Activated T-cell treated with anti-CD3 and anti-CD28 coated beads, Interleukin-2, amount 50 U/mL, for 4 hours (primary cell): ENCODE measurements at regions not wholly inside any gene's neighbourhood (a gene's known extent, or its start where the extent isn't known, plus 50 kb on each side); places are given as distances from the start of the nearest gene placed in this dataset.
"Not testable (repeated sequence)": the region's sequence is repeated elsewhere in the genome, so short reads cannot be mapped to it uniquely, and the experiment has no call there.

ENCODE experiments used
- ATAC-seq, 2 donors: fragments of 200-7000 bp; cut with Tn5 transposase; one replicate each; pipeline ENCODE4 v1.10.0; 2021
- DNase-seq: peaks from one replicate; pipeline ENCODE4 v3.0.0-alpha.2; 2020
- H3K27me3 Mint-ChIP-seq: one replicate; pipeline ENCODE4 v1.8.0; 2021; ENCODE audit warnings: low read depth, mixed read lengths
- H3K36me3 Mint-ChIP-seq: one replicate; pipeline ENCODE4 v1.8.0; 2022; ENCODE audit warnings: mixed read lengths; ENCODE audit not compliant: insufficient read depth
- H3K4me1 Mint-ChIP-seq: one replicate; pipeline ENCODE4 v1.8.0; 2021; ENCODE audit warnings: low read depth, mixed read lengths
- H3K4me3 Mint-ChIP-seq: one replicate; pipeline ENCODE4 v1.8.0; 2021; ENCODE audit warnings: mild to moderate bottlenecking, moderate library complexity, mixed read lengths
- H3K9me3 Mint-ChIP-seq: one replicate; pipeline ENCODE4 v1.8.0; 2021; ENCODE audit warnings: mixed read lengths

DNA sequence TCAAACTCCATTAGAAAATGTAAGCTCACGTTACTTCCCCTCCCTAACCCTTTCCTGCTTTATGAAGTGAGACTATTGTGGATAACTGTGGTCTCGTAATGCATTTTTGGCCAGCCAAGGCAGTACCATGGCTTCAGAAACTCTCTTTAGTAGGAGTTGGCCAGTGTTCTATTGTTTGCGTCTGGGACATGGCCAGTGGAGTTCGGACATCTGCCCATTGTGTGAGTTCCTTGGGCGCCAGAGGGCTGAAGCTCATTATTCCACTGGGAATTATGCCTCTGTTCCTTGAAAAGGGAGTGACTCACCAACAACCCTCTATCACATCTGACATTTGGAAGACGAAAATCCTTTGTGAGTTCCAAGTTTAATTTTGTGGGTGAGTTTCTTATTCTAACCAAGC lies 319.5 kb upstream of the SOX9 start:
- Mint-ChIP-seq H3K4me1 (no peaks in the 10 kb centered on the region), H3K27me3 (peaks cover 4% of the 10 kb centered on the region), H3K9me3 (no peaks in the 10 kb centered on the region), H3K36me3 (no peaks in the 10 kb centered on the region), H3K4me3 (no peak overlapping the region)
- DNase-seq (no peak), ATAC-seq (no peak)

DNA sequence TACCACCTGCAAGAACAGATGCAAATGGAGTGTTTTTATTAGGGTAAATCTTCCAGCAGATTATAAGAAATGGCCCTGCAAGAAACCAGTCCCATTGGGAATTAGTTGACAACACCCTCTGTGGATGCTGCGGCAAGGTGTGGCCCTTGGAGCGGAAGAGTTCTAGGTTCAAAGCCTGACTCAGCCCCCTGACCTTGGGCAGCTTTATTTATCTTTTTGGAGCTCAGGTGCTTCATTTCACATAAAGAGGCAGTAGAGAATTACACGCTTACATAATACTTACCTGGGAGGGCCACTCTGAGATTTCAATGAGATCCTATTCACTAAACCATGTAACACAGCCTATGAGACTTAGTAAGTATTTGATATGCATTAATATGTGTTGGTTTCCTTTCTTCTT lies 318.2 kb upstream of the SOX9 start:
- no peaks in the 10 kb centered on the region for H3K4me1 Mint-ChIP-seq
- DNase-seq (no peak), ATAC-seq (no peak)
- H3K36me3 Mint-ChIP-seq: no peaks in the 10 kb centered on the region
- no peak overlapping the region for H3K4me3 Mint-ChIP-seq
- H3K27me3 Mint-ChIP-seq: peaks cover 2% of the 10 kb centered on the region
- no peaks in the 10 kb centered on the region for H3K9me3 Mint-ChIP-seq

DNA sequence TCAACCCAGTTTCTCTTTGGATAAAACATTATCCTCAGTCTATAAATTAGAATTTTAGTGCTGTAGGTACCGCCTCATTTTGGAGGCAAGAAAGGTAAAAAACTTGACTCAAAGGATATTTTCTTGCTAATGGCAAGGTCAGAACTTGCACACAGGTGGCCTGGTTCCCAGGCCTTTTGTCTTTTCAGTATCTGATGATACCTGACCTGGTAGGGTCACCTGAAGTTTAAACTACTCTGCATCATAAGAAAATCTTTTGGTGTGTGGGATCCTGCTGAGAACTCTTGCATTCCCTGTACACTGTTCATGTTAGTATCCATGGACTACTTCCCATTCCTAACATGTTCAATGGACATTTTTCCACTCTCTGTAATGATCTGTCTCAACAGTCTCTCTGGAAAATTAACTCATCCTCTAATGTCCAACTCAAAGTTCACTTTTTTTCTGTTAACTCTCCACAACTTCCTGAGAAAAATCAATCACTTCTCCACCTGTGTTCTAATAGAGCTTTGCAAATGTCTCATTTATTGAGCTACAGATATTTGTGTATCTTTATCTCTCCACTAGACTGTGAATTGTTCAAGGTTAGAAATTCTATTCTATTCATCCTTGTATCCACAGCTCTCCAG lies 317.1 kb upstream of the SOX9 start:
- no peaks in the 10 kb centered on the region for H3K4me1 Mint-ChIP-seq
- ATAC-seq: no peak
- H3K4me3 Mint-ChIP-seq: no peak overlapping the region
- H3K36me3 Mint-ChIP-seq: no peaks in the 10 kb centered on the region
- DNase-seq: no peak
- no peaks in the 10 kb centered on the region for H3K9me3 Mint-ChIP-seq
- H3K27me3 Mint-ChIP-seq: peaks cover 2% of the 10 kb centered on the region

DNA sequence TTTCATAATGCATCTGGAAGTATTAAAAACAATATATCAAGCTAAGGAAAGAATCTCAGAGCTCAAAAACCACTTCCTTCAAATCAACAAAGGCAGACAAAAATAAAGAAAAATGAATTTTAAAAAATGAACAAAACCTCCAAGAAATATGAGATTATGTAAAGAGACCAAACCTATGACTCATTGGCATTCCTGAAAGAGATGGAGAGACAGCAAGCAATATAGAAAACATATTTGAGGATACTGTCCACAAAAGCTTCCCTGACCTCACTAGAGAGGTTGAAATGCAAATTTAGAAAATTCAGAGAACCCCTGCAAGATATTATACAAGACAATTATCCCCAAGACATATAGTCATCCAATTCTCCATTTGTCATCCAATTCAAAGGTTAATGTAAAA lies 311.3 kb upstream of the SOX9 start:
- DNase-seq (no peak), ATAC-seq (no peak)
- Mint-ChIP-seq H3K9me3 (no peaks in the 10 kb centered on the region), H3K27me3 (peaks cover 2% of the 10 kb centered on the region), H3K36me3 (peaks cover 2% of the 10 kb centered on the region), H3K4me1 (no peaks in the 10 kb centered on the region), H3K4me3 (no peak overlapping the region)

DNA sequence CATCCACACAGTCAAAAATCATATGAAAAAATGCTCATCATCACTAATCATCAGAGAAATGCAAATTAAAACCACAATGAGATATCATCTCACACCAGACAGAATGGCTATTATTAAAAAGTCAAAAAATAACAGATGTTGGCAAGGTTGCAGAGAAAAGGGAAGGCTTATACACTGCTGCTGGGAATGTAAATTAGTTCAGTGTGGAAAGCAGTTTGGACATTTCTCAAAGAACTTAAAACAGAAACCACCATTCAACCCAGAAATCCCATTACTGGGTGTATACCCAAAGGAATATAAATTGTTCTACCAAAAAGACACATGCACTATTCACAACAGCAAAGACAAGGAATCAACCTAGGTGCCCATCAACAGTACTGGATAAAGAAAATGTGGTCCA lies 307.0 kb upstream of the SOX9 start:
- DNase-seq, H3K27me3 Mint-ChIP-seq, H3K36me3 Mint-ChIP-seq, H3K4me3 Mint-ChIP-seq, H3K4me1 Mint-ChIP-seq, ATAC-seq, H3K9me3 Mint-ChIP-seq: not testable (repeated sequence)

DNA sequence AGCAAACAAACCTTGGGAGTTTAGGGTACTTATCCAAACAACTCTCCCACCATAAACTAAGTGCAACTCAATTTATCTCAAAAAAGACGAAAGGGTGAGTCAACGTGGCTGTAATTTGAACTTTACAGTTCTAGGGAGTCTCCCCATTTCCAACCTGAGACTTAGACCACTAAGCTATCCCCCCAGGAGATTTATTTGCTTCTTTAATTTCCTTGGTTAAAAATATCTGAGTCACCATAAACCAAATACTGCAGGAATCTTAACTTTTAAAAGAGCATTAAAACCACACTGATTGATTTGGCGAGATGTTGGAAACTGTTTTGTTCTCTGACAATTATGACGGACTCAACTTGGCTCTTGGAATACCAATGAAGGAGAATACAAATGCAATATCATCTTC lies 299.3 kb upstream of the SOX9 start:
- Mint-ChIP-seq H3K36me3 (no peaks in the 10 kb centered on the region), H3K9me3 (no peaks in the 10 kb centered on the region), H3K27me3 (no peaks in the 10 kb centered on the region), H3K4me3 (no peak overlapping the region), H3K4me1 (no peaks in the 10 kb centered on the region)
- no peak for DNase-seq
- no peak for ATAC-seq

DNA sequence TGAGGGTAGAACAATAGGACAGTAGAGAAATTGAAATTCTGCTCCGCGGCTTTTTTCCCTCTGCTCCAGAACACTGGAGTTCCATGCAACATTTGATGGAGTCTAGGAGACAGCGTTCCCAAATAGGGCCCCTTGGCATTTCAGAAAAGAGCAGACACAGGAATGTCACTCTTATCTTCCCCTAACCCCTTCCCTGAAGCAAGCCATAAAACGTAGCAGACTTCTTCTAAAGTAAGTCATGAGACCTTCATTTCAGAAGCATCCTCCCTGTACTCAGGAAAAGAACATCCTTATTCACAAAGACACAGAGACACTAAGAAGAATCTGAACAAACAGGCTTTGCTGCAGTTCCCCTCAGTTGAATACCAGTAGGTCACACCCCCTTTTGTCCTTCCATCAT lies 296.1 kb upstream of the SOX9 start:
- Mint-ChIP-seq H3K36me3 (no peaks in the 10 kb centered on the region), H3K4me3 (no peak overlapping the region), H3K9me3 (no peaks in the 10 kb centered on the region), H3K4me1 (no peaks in the 10 kb centered on the region), H3K27me3 (no peaks in the 10 kb centered on the region)
- ATAC-seq (no peak), DNase-seq (no peak)

DNA sequence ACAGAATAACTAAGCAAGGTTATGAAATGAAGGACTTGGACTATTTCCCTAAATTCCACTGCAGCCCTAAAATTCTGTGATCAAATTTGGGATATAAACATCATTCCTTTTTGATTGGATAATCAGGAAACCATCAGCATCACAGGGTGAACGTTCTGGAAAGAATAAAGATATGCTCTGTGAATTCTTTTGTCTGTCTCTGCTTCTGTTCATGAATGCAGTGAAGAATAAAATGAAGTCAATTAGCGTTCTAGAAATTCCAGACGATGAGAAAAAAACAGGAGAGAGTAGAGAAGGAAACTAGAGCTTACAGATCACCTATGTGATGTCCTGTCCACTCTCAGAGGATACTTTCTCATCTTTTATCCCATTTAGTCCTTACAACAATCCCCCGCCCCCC lies 295.1 kb upstream of the SOX9 start:
- no peak for ATAC-seq
- no peak overlapping the region for H3K4me3 Mint-ChIP-seq
- DNase-seq: no peak
- H3K9me3 Mint-ChIP-seq: no peaks in the 10 kb centered on the region
- H3K4me1 Mint-ChIP-seq: no peaks in the 10 kb centered on the region
- no peaks in the 10 kb centered on the region for H3K36me3 Mint-ChIP-seq
- H3K27me3 Mint-ChIP-seq: peaks cover 2% of the 10 kb centered on the region

DNA sequence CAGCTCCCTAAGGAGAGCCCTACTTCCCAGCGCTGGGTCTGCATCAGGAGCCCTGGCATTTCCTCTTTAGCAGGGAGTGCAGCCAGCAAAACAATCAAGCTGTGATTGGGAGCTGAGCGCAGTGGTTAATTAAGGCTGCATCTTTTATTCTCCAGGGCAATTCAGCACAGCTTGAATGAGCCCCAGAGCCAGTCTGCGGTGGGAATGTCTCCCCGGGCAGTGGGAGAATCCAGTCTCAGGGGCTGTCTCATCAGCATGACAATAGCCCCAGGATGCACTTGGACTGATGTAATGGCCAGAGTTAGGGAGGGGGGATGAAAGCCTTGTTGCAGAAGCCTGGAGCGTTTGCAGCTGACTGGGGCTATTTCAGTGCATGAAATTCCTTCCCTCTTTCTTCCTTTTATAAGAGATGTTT lies 292.6 kb upstream of the SOX9 start:
- Mint-ChIP-seq H3K27me3 (peaks cover 5% of the 10 kb centered on the region), H3K4me3 (no peak overlapping the region), H3K9me3 (no peaks in the 10 kb centered on the region), H3K36me3 (no peaks in the 10 kb centered on the region), H3K4me1 (no peaks in the 10 kb centered on the region)
- ATAC-seq (no peak), DNase-seq (no peak)

DNA sequence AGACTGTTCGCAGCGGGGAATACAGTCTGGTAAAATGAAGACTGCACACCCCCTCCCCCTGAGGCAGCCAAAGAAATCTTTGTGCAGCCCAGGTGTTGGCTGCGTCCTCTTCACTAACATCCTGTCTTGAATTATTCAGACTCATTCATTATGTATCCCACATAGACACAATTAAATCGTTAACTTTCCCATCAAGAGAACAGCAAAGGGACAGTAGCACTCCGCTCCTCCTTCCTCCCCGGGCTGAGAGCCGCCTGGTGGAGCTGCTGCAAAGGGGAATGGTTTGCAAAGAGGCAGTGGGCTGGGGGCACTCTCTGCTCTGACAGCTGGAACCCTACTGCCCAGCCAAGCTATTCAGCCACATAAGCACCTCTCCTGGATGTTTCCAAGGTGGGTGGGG lies 290.0 kb upstream of the SOX9 start:
- Mint-ChIP-seq H3K27me3 (peaks cover 5% of the 10 kb centered on the region), H3K36me3 (no peaks in the 10 kb centered on the region), H3K4me3 (no peak overlapping the region), H3K4me1 (no peaks in the 10 kb centered on the region), H3K9me3 (no peaks in the 10 kb centered on the region)
- DNase-seq (no peak), ATAC-seq (no peak)

DNA sequence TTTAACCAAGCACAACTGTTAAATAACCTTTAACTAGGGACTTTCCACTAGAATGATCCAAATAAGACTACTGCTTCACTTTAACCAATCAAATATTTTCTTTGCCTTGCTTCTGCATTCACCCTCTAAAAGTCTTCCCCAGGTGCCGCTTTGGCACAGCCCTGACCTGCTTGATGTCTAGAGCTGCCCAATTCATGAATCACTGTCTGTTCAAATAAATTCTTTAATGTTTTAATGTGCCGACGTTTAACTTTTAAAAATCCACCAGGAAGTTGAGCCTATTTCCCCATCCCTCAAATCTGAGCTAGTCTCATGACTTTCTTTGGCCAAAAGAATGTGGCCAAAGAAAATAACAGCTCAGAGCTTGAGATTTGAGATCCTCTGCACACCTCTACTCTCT lies 277.8 kb upstream of the SOX9 start:
- Mint-ChIP-seq H3K27me3 (no peaks in the 10 kb centered on the region), H3K4me1 (no peaks in the 10 kb centered on the region), H3K9me3 (peaks cover 12% of the 10 kb centered on the region), H3K36me3 (no peaks in the 10 kb centered on the region), H3K4me3 (no peak overlapping the region)
- ATAC-seq (no peak), DNase-seq (no peak)

DNA sequence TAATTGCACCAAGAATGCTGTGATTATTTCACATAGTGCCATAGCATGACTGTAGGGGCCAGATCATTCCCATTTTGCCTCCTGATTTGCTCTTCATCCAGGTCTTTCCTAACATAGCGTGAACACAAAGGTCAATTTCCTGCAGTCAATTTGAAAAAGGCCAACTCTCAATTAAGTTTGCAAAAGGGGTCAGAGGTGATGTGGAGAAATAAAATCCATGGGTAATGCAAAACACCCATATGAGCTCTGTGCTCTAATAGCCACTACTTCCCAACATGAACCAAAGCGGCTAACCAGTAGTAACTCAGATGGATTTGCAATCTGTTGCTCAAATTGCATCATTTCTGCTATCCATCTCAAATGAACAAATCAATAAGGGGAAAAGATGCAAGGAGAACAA lies 275.5 kb upstream of the SOX9 start:
- H3K36me3 Mint-ChIP-seq: no peaks in the 10 kb centered on the region
- H3K4me3 Mint-ChIP-seq: no peak overlapping the region
- ATAC-seq (no peak), DNase-seq (no peak)
- peaks cover 12% of the 10 kb centered on the region for H3K9me3 Mint-ChIP-seq
- no peaks in the 10 kb centered on the region for H3K4me1 Mint-ChIP-seq
- H3K27me3 Mint-ChIP-seq: no peaks in the 10 kb centered on the region

DNA sequence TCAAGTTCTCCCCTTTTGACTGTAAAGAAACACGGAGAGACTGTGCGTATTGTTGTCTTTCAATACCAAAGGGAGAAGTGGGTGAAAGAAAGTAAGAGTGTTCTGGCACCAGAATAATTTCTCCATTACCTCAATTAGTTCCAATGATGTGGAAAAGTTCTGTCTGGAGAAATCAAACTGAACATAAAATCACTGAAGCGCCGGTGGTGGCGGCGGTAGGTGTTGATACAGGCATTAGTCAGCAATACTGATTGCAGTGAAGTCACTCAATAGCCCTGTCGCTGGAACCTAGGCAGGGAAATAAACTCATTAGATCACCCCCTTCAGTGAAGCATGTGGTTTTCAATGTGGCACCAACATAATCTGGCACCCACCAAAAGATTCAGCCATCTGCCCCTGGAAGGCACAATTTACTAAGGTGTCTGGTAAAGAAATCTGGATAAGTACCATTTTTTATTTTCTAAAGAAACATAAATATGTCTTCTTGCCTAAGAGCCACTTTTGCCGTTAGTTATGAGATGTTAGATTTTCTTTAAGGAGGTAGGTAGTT lies 274.2 kb upstream of the SOX9 start:
- Mint-ChIP-seq H3K9me3 (peaks cover 12% of the 10 kb centered on the region), H3K4me3 (no peak overlapping the region), H3K4me1 (no peaks in the 10 kb centered on the region), H3K27me3 (no peaks in the 10 kb centered on the region), H3K36me3 (no peaks in the 10 kb centered on the region)
- ATAC-seq (no peak), DNase-seq (no peak)

DNA sequence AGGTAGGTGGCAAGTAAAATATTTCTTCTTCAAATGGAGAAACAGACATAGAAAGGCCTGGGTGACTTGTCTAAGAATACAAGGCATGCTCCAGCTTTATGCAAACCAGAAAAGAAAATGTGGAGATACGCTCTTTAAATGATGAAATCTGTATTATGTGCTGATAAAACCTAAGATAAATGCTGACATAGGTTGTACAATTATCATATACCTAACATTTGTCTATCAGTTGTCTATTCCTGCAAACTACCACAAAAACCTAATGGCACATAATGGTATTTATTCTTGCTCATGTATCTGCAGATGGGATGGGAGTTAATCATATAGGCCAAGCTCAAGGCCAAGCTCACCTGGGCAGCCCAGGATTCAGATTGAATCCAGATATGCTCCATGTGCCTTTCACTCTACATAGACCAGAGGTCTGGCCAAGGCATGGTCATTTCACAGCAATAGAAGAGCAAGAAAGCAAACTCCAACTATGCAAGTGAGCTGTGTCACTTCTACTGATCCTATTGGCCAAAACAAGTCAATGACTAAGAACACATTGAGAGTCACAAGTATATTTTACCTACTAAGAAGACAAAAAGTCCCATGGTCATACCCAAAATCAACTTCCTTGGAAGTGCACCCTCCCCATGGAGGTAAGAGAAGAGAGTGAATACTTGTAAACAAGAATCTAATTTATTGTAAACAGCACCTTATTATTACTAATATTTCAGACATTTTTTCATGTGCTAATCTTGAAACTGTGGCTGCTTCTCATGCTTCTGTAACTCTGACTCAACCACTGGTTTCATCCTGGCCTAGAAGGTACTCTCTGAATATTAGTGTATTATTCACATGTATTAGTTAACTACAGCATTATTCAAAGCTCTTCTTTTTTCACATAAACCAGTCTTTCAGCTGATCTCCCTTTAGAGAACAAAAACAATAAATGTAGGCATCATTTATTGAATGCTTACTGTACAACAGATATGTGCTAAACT lies 270.7 kb upstream of the SOX9 start:
- H3K9me3 Mint-ChIP-seq: peaks cover 3% of the 10 kb centered on the region

DNA sequence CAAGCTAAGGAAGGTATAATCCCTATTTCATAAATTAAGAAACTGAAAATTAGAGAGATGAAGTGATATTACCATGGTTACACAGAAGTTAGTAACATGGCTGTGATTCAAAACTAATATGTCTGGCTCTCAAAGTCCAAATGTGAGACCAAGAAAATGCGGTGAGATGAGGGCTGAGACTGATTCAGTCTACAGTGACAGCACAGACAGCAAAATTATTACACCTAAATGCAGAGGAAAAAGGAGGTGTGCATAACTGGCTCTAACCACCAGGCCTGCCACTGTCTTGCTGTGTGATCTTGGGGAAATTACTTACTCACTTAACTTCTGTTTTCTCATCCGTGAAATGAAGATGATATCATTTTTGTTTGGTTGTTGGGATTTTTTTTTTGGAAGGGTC lies 270.0 kb upstream of the SOX9 start:
- Mint-ChIP-seq H3K4me3 (no peak overlapping the region), H3K4me1 (no peaks in the 10 kb centered on the region), H3K36me3 (no peaks in the 10 kb centered on the region), H3K27me3 (no peaks in the 10 kb centered on the region), H3K9me3 (no peaks in the 10 kb centered on the region)
- DNase-seq (no peak), ATAC-seq (no peak)

More for the DNA sequence above, 270.7 kb upstream of the SOX9 start:
- no peak overlapping the region for H3K4me3 Mint-ChIP-seq
- H3K4me1 Mint-ChIP-seq: no peaks in the 10 kb centered on the region
- no peaks in the 10 kb centered on the region for H3K27me3 Mint-ChIP-seq
- DNase-seq (no peak), ATAC-seq (no peak)
- no peaks in the 10 kb centered on the region for H3K36me3 Mint-ChIP-seq
